ENCODE measurements at regions not wholly inside any gene's neighbourhood (a gene's known extent, or its start where the extent isn't known, plus 50 kb on each side); places are given as distances from the start of the nearest gene placed in this dataset.

- no peak for DNase-seq
Measured at GRCh38 chr5:93048858-93049257, 532.2 kb downstream of the NR2F1-AS1 start.

GRCh38 chr5:93044859-93045666 is 536.0 kb downstream of the NR2F1-AS1 start:
- DNase-seq: no peak

GRCh38 chr5:93039888-93040287 is 541.1 kb downstream of the NR2F1-AS1 start:
- DNase-seq: no peak

GRCh38 chr5:93034621-93035590 is 546.1 kb downstream of the NR2F1-AS1 start:
- DNase-seq: peak; percentile 21

GRCh38 chr5:93022796-93023447 is 558.1 kb downstream of the NR2F1-AS1 start:
- no peak for DNase-seq

- DNase-seq: no peak
Measured at GRCh38 chr5:93022211-93022610, 558.8 kb downstream of the NR2F1-AS1 start.

GRCh38 chr5:93019896-93020295 is 561.1 kb downstream of the NR2F1-AS1 start:
- DNase-seq: no peak

- DNase-seq: no peak
Measured at GRCh38 chr5:93018461-93018860, 562.6 kb downstream of the NR2F1-AS1 start.

GRCh38 chr5:93017849-93018248 is 563.2 kb downstream of the NR2F1-AS1 start:
- DNase-seq: no peak

GRCh38 chr5:93017376-93017775 is 563.6 kb downstream of the NR2F1-AS1 start:
- no peak for DNase-seq

GRCh38 chr5:93010616-93011015 is 570.4 kb downstream of the NR2F1-AS1 start:
- no peak for DNase-seq

GRCh38 chr5:93010037-93010436 is 571.0 kb downstream of the NR2F1-AS1 start:
- no peak for DNase-seq

GRCh38 chr5:93008502-93009207 is 572.4 kb downstream of the NR2F1-AS1 start:
- no peak for DNase-seq

- no peak for DNase-seq
Measured at GRCh38 chr5:93006915-93007314, 574.1 kb downstream of the NR2F1-AS1 start.

- DNase-seq: no peak
Measured at GRCh38 chr5:92998456-92998855, 582.6 kb downstream of the NR2F1-AS1 start.

- no peak for DNase-seq
Measured at GRCh38 chr5:92994392-92994791, 586.6 kb downstream of the NR2F1-AS1 start.

- DNase-seq: no peak
Measured at GRCh38 chr5:92992073-92992472, 588.9 kb downstream of the NR2F1-AS1 start.

GRCh38 chr5:92991581-92992067 is 589.4 kb downstream of the NR2F1-AS1 start:
- peak; percentile 83 for DNase-seq

GRCh38 chr5:92990771-92991170 is 590.2 kb downstream of the NR2F1-AS1 start:
- peak; percentile 33 for DNase-seq

- DNase-seq: no peak
Measured at GRCh38 chr5:92981001-92981400, 600.0 kb downstream of the NR2F1-AS1 start.

- no peak for DNase-seq
Measured at GRCh38 chr5:92980491-92980890, 600.5 kb downstream of the NR2F1-AS1 start.

- no peak for DNase-seq
Measured at GRCh38 chr5:92979716-92980115, 601.3 kb downstream of the NR2F1-AS1 start.

All from eye (tissue), 1 donor.